Neural cell (in vitro differentiated cells): ENCODE measurements at regions not wholly inside any gene's neighbourhood (a gene's known extent, or its start where the extent isn't known, plus 50 kb on each side); places are given as distances from the start of the nearest gene placed in this dataset.

Experiments used
- H2AFZ ChIP-seq: fragments of 200-600, 300-800 bp; sonication (generic), shearing (Covaris generic); 2 replicates; pipeline ENCODE4 v1.6.0; 2014; ENCODE audit warnings: low read depth, mild to moderate bottlenecking, antibody characterized with exemption, low read length, moderate library complexity
- H3F3A ChIP-seq: fragments of 200-600 bp; shearing (Covaris generic); 2 replicates; pipeline ENCODE4 v1.6.1; 2016; ENCODE audit warnings: mild to moderate bottlenecking, moderate library complexity, mixed read lengths, antibody characterized with exemption, low read length; ENCODE audit not compliant: insufficient read depth, poor library complexity, severe bottlenecking
- H3K27ac ChIP-seq: fragments of 200-600, 300-800 bp; sonication (generic), shearing (Covaris generic); 2 replicates; pipeline ENCODE4 v1.5.1; 2014; ENCODE audit warnings: mild to moderate bottlenecking, low read length, moderate library complexity
- H3K27me3 ChIP-seq: fragments of 300-800, 200-600 bp; sonication (generic), shearing (Covaris generic); 2 replicates; pipeline ENCODE4 v1.6.0; 2014; ENCODE audit warnings: mild to moderate bottlenecking, low read depth, low read length, moderate library complexity; ENCODE audit not compliant: insufficient read depth
- H3K36me3 ChIP-seq: fragments of 300-800, 200-600 bp; sonication (generic), shearing (Covaris generic); 2 replicates; pipeline ENCODE4 v1.5.1; 2014; ENCODE audit warnings: mild to moderate bottlenecking, antibody characterized with exemption, low read length, moderate library complexity; ENCODE audit not compliant: insufficient read depth
- H3K4me2 ChIP-seq: fragments of 300-800, 200-600 bp; sonication (generic), shearing (Covaris generic); 2 replicates; pipeline ENCODE4 v1.6.0; 2014; ENCODE audit warnings: mild to moderate bottlenecking, low read length
- H3K4me3 ChIP-seq: fragments of 300-800, 200-600 bp; sonication (generic), shearing (Covaris generic); 2 replicates; pipeline ENCODE4 v1.5.1; 2014; ENCODE audit warnings: mild to moderate bottlenecking, low read length, moderate library complexity
- H3K79me2 ChIP-seq: fragments of 200-600 bp; shearing (Covaris generic); replicated peaks from 2 replicates; pipeline ENCODE4 v1.6.0; 2014; ENCODE audit warnings: mild to moderate bottlenecking, low read length, moderate library complexity; ENCODE audit not compliant: insufficient read depth
- H3K9ac ChIP-seq: fragments of 300-800, 200-600 bp; sonication (generic), shearing (Covaris generic); 2 replicates; pipeline ENCODE4 v1.6.1; 2016; ENCODE audit warnings: mild to moderate bottlenecking, low read length, mixed read lengths
- H3K9me2 ChIP-seq: fragments of 200-600 bp; shearing (Covaris generic); 2 replicates; pipeline ENCODE4 v1.6.1; 2016; ENCODE audit warnings: mild to moderate bottlenecking, low read length, mixed read lengths; ENCODE audit not compliant: insufficient read depth
- H3K9me3 ChIP-seq: fragments of 200-600, 300-800 bp; sonication (generic), shearing (Covaris generic); 2 replicates; pipeline ENCODE4 v1.6.1; 2016; ENCODE audit warnings: mild to moderate bottlenecking, mixed run types, low read length, moderate library complexity, mixed read lengths
- H4K20me1 ChIP-seq: fragments of 200-600 bp; shearing (Covaris generic); 2 replicates; pipeline ENCODE4 v1.6.1; 2016; ENCODE audit warnings: mild to moderate bottlenecking, mixed run types; ENCODE audit not compliant: insufficient read depth
- CTCF ChIP-seq: fragments of 450-650 bp; IDR thresholded peaks from 2 replicates; pipeline ENCODE4 v1.5.1; 2014; ENCODE audit warnings: antibody characterized with exemption, mild to moderate bottlenecking, moderate library complexity; ENCODE audit not compliant: poor library complexity, severe bottlenecking
- EP300 ChIP-seq: fragments of 450-650 bp; conservative IDR thresholded peaks from 2 replicates; pipeline ENCODE4 v1.6.1; 2014; ENCODE audit warnings: antibody characterized with exemption, mild to moderate bottlenecking, moderate library complexity; ENCODE audit not compliant: poor library complexity, severe bottlenecking
- EZH2 ChIP-seq: fragments of 200-600, 300-800 bp; shearing (Covaris generic), sonication (generic); IDR thresholded peaks from 2 replicates; pipeline ENCODE4 v1.6.1; 2014; ENCODE audit warnings: antibody characterized with exemption, low read length, borderline replicate concordance, mild to moderate bottlenecking; ENCODE audit not compliant: insufficient read depth, poor library complexity, severe bottlenecking
- MXI1 ChIP-seq: fragments of 450-650 bp; conservative IDR thresholded peaks from 2 replicates; pipeline ENCODE4 v1.6.1; 2014; ENCODE audit warnings: antibody characterized with exemption, mild to moderate bottlenecking; ENCODE audit not compliant: poor library complexity, severe bottlenecking
- POLR2AphosphoS5 ChIP-seq: IDR thresholded peaks from 2 replicates; pipeline ENCODE4 v1.6.1; 2012
- RAD21 ChIP-seq: fragments of 450-650 bp; conservative IDR thresholded peaks from 2 replicates; pipeline ENCODE4 v1.6.1; 2014; ENCODE audit warnings: antibody characterized with exemption, mild to moderate bottlenecking, moderate library complexity
- REST ChIP-seq: IDR thresholded peaks from 2 replicates; pipeline ENCODE4 v1.6.1; 2012; ENCODE audit warnings: borderline replicate concordance
- SMC3 ChIP-seq: fragments of 450-650 bp; conservative IDR thresholded peaks from 2 replicates; pipeline ENCODE4 v1.6.1; 2014; ENCODE audit warnings: antibody characterized with exemption, mild to moderate bottlenecking, moderate library complexity; ENCODE audit not compliant: poor library complexity
- TAF1 ChIP-seq: IDR thresholded peaks from 2 replicates; pipeline ENCODE4 v1.6.1; 2012; ENCODE audit warnings: low read depth

- H3K36me3 ChIP-seq = no peaks in the 10 kb centered on the region
- H3K79me2 ChIP-seq = no peaks in the 10 kb centered on the region
- no peak overlapping the region for H2AFZ ChIP-seq
- H3K4me3 ChIP-seq = no peak overlapping the region
- H3K4me2 ChIP-seq = no peak overlapping the region
- H3K27ac ChIP-seq = no peak overlapping the region
- no peak for TF ChIP-seq EZH2
- no peak for TF ChIP-seq RAD21
- no peak for TF ChIP-seq EP300
- TF ChIP-seq REST = no peak
- no peak for TF ChIP-seq MXI1
- TF ChIP-seq POLR2AphosphoS5 = no peak
- no peak for TF ChIP-seq SMC3
- TF ChIP-seq TAF1 = no peak
- no peak for TF ChIP-seq CTCF
- no peaks in the 10 kb centered on the region for H3K27me3 ChIP-seq
- no peaks in the 10 kb centered on the region for H3F3A ChIP-seq
- H3K9me3 ChIP-seq = no peaks in the 10 kb centered on the region
- H4K20me1 ChIP-seq = no peaks in the 10 kb centered on the region
- H3K9me2 ChIP-seq = no peaks in the 10 kb centered on the region
- H3K9ac ChIP-seq = no peak overlapping the region
Measured at GRCh38 chr13:37446503-37446902, 152.1 kb downstream of the POSTN start.

GRCh38 chr13:37443538-37443937 is 155.0 kb downstream of the POSTN start:
- no peak overlapping the region for H3K4me3 ChIP-seq
- no peaks in the 10 kb centered on the region for H4K20me1 ChIP-seq
- no peaks in the 10 kb centered on the region for H3K36me3 ChIP-seq
- H3K27ac ChIP-seq = no peak overlapping the region
- no peaks in the 10 kb centered on the region for H3K27me3 ChIP-seq
- no peaks in the 10 kb centered on the region for H3K79me2 ChIP-seq
- H3F3A ChIP-seq = no peaks in the 10 kb centered on the region
- no peak overlapping the region for H3K4me2 ChIP-seq
- no peak overlapping the region for H3K9ac ChIP-seq
- no peaks in the 10 kb centered on the region for H3K9me3 ChIP-seq
- H3K9me2 ChIP-seq = no peaks in the 10 kb centered on the region
- TF ChIP-seq EZH2 = no peak
- no peak for TF ChIP-seq SMC3
- no peak for TF ChIP-seq CTCF
- TF ChIP-seq REST = no peak
- TF ChIP-seq EP300 = no peak
- no peak for TF ChIP-seq MXI1
- no peak for TF ChIP-seq POLR2AphosphoS5
- TF ChIP-seq TAF1 = no peak
- no peak for TF ChIP-seq RAD21
- no peak overlapping the region for H2AFZ ChIP-seq
